ENCODE measurements at regions not wholly inside any gene's neighbourhood (a gene's known extent, or its start where the extent isn't known, plus 50 kb on each side); places are given as distances from the start of the nearest gene placed in this dataset.

DNA sequence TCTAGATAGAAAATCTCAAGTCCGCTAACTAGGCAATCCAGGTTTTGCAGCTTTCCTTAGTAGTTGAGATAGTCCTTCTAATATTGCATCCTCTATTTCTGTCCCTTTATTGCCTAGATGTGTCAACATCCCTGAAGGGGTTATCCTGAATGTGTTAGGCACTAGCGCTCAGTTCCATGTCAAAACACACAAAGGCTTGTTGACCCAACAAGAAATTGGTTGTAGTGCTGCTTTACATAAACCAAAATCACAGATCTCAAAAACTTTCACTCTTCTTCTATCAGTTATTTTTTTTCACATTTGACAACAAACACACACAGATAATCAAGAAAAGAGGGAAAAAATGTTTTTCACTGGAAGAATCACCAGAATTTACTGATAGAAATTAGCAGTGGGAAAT lies 51.4 kb upstream of the SOX2 start:
- H3K27ac ChIP-seq, result no peak overlapping the region
- no peak for DNase-seq
- no peaks in the 10 kb centered on the region for H3K36me3 ChIP-seq (replicated peaks)
- H3K4me3 ChIP-seq (ENCODE audit: low read depth, low read length), result no peak overlapping the region
- TF ChIP-seq, protein P1, sequence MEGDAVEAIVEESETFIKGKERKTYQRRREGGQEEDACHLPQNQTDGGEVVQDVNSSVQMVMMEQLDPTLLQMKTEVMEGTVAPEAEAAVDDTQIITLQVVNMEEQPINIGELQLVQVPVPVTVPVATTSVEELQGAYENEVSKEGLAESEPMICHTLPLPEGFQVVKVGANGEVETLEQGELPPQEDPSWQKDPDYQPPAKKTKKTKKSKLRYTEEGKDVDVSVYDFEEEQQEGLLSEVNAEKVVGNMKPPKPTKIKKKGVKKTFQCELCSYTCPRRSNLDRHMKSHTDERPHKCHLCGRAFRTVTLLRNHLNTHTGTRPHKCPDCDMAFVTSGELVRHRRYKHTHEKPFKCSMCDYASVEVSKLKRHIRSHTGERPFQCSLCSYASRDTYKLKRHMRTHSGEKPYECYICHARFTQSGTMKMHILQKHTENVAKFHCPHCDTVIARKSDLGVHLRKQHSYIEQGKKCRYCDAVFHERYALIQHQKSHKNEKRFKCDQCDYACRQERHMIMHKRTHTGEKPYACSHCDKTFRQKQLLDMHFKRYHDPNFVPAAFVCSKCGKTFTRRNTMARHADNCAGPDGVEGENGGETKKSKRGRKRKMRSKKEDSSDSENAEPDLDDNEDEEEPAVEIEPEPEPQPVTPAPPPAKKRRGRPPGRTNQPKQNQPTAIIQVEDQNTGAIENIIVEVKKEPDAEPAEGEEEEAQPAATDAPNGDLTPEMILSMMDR (IDR thresholded peaks at IDR 0.05; ENCODE audit: low read depth, low read length, missing control alignments), result no peak
- no peaks in the 10 kb centered on the region for H3K27me3 ChIP-seq (replicated peaks)
- in situ Hi-C loops (cut with HindIII; ENCODE audit: low pct_ligation_motif_present, low sequenced_read_pairs), result no loop called here

DNA sequence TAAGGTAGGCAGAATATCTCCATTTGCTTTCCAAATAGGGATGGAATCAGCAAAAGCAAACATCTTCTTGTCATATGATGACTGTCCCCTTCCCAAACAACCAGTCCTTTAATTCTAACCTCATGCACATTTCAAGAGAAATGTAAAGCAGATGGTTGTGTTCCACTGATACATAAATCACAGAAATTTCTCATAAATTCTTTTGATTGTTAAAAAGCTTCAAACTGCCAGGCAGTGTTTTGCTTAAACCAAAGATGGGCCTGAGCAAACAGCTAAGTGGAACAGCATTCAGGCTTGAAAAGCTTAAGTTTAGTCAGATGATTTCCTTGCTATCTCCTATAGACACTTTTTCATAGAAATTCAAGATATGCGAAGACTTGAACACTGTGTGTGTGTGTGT lies 74.3 kb upstream of the SOX2 start:
- Histone ChIP-seq H3K27me3 (replicated peaks) (no peaks in the 10 kb centered on the region), H3K27ac (no peak overlapping the region), H3K36me3 (replicated peaks) (no peaks in the 10 kb centered on the region), H3K4me3 (ENCODE audit: low read depth, low read length) (no peak overlapping the region)
- DNase-seq, result no peak
- in situ Hi-C loops (cut with HindIII; ENCODE audit: low pct_ligation_motif_present, low sequenced_read_pairs), result no loop called here
- TF ChIP-seq, protein P1 (IDR thresholded peaks at IDR 0.05; ENCODE audit: low read depth, low read length, missing control alignments), result no peak

DNA sequence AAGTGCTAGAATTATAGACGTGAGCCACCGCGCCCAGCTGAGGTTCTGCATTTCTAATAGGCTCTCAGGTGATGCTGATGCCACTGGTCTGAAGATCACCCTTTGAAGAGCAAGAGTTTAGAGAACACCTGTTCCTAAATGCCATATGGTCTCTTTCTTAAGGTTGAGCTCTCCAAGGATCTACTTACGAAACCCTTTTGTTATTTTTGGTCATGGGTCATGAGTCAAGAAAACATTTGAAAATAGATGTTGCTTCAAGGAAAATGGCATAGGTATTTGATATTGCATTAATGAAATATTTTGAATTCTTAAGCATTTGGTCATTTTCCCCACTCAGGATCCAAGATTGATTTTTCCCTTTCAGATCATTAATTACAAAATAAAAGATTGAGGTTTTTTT lies 74.7 kb upstream of the SOX2 start:
- no peak for DNase-seq
- in situ Hi-C loops (cut with HindIII; ENCODE audit: low pct_ligation_motif_present, low sequenced_read_pairs), result no loop called here

DNA sequence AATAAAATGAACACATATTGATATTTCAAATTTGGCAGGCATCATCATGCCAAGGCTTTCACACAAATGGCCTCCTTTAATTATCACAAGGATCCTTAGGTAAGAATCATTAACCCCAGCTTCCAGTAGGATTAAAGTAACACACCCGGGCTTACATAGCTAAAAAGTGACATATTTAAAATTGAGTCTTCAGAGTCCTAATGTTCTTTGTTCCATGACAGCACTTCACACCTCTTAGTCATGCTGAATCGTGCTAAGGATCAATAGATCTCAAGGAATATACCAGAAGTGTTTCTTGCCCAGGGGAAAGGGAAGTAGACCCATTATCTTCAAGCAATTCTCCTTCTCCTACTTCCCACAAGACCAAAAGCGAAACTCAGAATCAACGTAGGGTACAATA lies 76.6 kb upstream of the SOX2 start:
- TF ChIP-seq, protein P1 (IDR thresholded peaks at IDR 0.05; ENCODE audit: low read depth, low read length, missing control alignments), result no peak
- H3K27ac ChIP-seq, result no peak overlapping the region

More for the DNA sequence above, 74.7 kb upstream of the SOX2 start:
- TF ChIP-seq, protein P1 (IDR thresholded peaks at IDR 0.05; ENCODE audit: low read depth, low read length, missing control alignments), result no peak
- no peaks in the 10 kb centered on the region for H3K27me3 ChIP-seq (replicated peaks)
- H3K4me3 ChIP-seq (ENCODE audit: low read depth, low read length), result no peak overlapping the region
- no peaks in the 10 kb centered on the region for H3K36me3 ChIP-seq (replicated peaks)
- H3K27ac ChIP-seq, result no peak overlapping the region

DNA sequence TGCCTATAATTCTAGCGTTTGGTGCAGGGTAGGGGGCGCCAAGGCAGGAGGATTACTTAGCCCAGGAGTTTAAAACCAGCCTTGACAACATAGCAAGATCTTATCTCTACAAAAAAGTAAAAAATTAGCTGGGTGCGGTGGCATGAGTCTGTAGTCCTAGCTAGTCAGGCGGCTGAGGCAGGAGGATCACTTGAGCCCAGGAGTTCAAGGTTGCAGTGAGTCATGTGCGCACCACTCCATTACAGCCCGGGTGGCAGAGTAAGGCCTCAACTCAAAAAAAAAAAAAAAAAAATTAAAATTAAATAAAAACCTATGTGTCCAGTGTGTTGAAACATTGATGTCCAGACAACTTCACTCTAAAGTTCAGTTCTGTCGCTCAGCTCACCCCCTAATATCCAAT lies 78.2 kb upstream of the SOX2 start:
- H3K36me3 ChIP-seq (replicated peaks), result no peaks in the 10 kb centered on the region
- TF ChIP-seq, protein P1 (IDR thresholded peaks at IDR 0.05; ENCODE audit: low read depth, low read length, missing control alignments), result no peak
- no peaks in the 10 kb centered on the region for H3K27me3 ChIP-seq (replicated peaks)
- H3K27ac ChIP-seq, result no peak overlapping the region
- DNase-seq, result no peak
- no peak overlapping the region for H3K4me3 ChIP-seq (ENCODE audit: low read depth, low read length)
- in situ Hi-C loops (cut with HindIII; ENCODE audit: low pct_ligation_motif_present, low sequenced_read_pairs), result no loop called here

More for the DNA sequence above, 76.6 kb upstream of the SOX2 start:
- no peak overlapping the region for H3K4me3 ChIP-seq (ENCODE audit: low read depth, low read length)
- DNase-seq, result no peak
- H3K27me3 ChIP-seq (replicated peaks), result no peaks in the 10 kb centered on the region
- no peaks in the 10 kb centered on the region for H3K36me3 ChIP-seq (replicated peaks)
- in situ Hi-C loops (cut with HindIII; ENCODE audit: low pct_ligation_motif_present, low sequenced_read_pairs), result no loop called here

DNA sequence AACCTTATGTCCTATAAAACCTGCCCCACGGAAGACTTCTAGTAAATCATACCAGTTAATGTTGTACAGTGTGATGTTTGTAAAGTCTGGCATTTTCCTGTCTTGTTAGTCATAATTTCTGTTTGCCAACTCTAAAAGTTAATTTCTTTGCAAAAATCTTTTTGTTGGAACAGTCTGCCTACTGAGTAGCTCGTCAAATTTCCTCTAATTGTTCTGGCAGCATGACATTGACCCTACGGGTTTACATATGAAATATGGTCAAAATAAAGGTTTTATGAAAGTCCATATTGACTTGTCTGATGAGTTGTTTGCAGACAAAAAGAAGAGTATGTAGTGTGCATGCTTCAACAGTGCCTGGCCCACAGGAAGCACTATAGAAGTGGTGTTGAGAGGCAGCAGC lies 79.8 kb upstream of the SOX2 start:
- H3K27me3 ChIP-seq (replicated peaks), result no peaks in the 10 kb centered on the region
- H3K4me3 ChIP-seq (ENCODE audit: low read depth, low read length), result no peak overlapping the region
- TF ChIP-seq, protein P1 (IDR thresholded peaks at IDR 0.05; ENCODE audit: low read depth, low read length, missing control alignments), result no peak
- in situ Hi-C loops (cut with HindIII; ENCODE audit: low pct_ligation_motif_present, low sequenced_read_pairs), result no loop called here
- DNase-seq, result no peak
- no peaks in the 10 kb centered on the region for H3K36me3 ChIP-seq (replicated peaks)
- H3K27ac ChIP-seq, result no peak overlapping the region
